ENCODE measurements at regions not wholly inside any gene's neighbourhood (a gene's known extent, or its start where the extent isn't known, plus 50 kb on each side); places are given as distances from the start of the nearest gene placed in this dataset.

GRCh38 chr16:13550254-13550653 lies 369.7 kb upstream of the ERCC4 start:
- DNase-seq, result no peak
- WGBS (ENCODE audit: low lambda C conversion rate), result 22% methylated on average over 6 of the region's 6 CpGs
- POLR2A ChIA-PET, result interaction anchor here (0.7 kb wide), 1 partner anchor 199 kb away, joined by 3 read pairs; no protein-coding TSS in a partner anchor
- Histone ChIP-seq H3K9me3 (no peaks in the 10 kb centered on the region), H3K36me3 (replicated peaks in 1 of 2; ENCODE audit: control insufficient read depth in 1 of 2, insufficient read depth in 2 of 2, low read length in 1 of 2) (no peaks in the 10 kb centered on the region), H3K4me1 (ENCODE audit: control insufficient read depth in 1 of 2, insufficient read depth in 2 of 2, low read depth in 1 of 2, low read length in 1 of 2) (no peaks in the 10 kb centered on the region), H3K9me2 (0 out of 2 replicates have a peak, but pooled peaks cover 2% of the 10 kb centered on the region), H3K4me2 (no peak overlapping the region), H3F3A (replicated peaks; ENCODE audit: insufficient read depth) (no peaks in the 10 kb centered on the region), H2AFZ (ENCODE audit: low read depth) (no peak overlapping the region), H3K79me2 (ENCODE audit: insufficient read depth) (no peaks in the 10 kb centered on the region), H3K9ac (no peak overlapping the region), H3K27me3 (ENCODE audit: insufficient read depth) (no peaks in the 10 kb centered on the region), H3K27ac (ENCODE audit: low read depth in 2 of 2, low read length in 1 of 2) (no peak overlapping the region), H4K20me1 (ENCODE audit: insufficient read depth) (no peaks in the 10 kb centered on the region), H3K4me3 (ENCODE audit: low read depth in 2 of 2, low read length in 1 of 2) (no peak overlapping the region)
- CTCF ChIA-PET, result no interaction called here
- TF ChIP-seq MEF2A (IDR thresholded peaks at IDR 0.05; ENCODE audit: borderline replicate concordance, low read depth), result no peak
- no peak for TF ChIP-seq MXI1 (IDR thresholded peaks at IDR 0.05; ENCODE audit: low read depth, low read length)
- no peak for TF ChIP-seq TAF1 (IDR thresholded peaks at IDR 0.05; ENCODE audit: borderline replicate concordance, low read depth, low read length)
- no peak for TF ChIP-seq JUND (IDR thresholded peaks at IDR 0.05)
- no peak for TF ChIP-seq YY1 (IDR thresholded peaks at IDR 0.05; ENCODE audit: low read depth)
- no peak for TF ChIP-seq NFIC (IDR thresholded peaks at IDR 0.05; ENCODE audit: borderline replicate concordance)
- no peak for TF ChIP-seq RCOR1 (IDR thresholded peaks at IDR 0.05; ENCODE audit: low read length)
- TF ChIP-seq, protein P1, sequence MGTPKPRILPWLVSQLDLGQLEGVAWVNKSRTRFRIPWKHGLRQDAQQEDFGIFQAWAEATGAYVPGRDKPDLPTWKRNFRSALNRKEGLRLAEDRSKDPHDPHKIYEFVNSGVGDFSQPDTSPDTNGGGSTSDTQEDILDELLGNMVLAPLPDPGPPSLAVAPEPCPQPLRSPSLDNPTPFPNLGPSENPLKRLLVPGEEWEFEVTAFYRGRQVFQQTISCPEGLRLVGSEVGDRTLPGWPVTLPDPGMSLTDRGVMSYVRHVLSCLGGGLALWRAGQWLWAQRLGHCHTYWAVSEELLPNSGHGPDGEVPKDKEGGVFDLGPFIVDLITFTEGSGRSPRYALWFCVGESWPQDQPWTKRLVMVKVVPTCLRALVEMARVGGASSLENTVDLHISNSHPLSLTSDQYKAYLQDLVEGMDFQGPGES (IDR thresholded peaks at IDR 0.05; ENCODE audit: low read depth, low read length), result no peak

GRCh38 chr16:13552062-13552959 lies 367.6 kb upstream of the ERCC4 start:
- ChIA-PET CTCF (no interaction called here), POLR2A (no interaction called here)
- H3K27ac ChIP-seq (ENCODE audit: low read depth in 2 of 2, low read length in 1 of 2), result no peak overlapping the region
- H3K4me3 ChIP-seq (ENCODE audit: low read depth in 2 of 2, low read length in 1 of 2), result no peak overlapping the region
- H3K4me1 ChIP-seq (ENCODE audit: control insufficient read depth in 1 of 2, insufficient read depth in 2 of 2, low read depth in 1 of 2, low read length in 1 of 2), result no peaks in the 10 kb centered on the region
- no peak for DNase-seq
- H3K27me3 ChIP-seq (ENCODE audit: insufficient read depth), result no peaks in the 10 kb centered on the region
- 0 out of 2 replicates have a peak, but pooled peaks cover 2% of the 10 kb centered on the region for H3K9me2 ChIP-seq
- H4K20me1 ChIP-seq (ENCODE audit: insufficient read depth), result no peaks in the 10 kb centered on the region
- no peak overlapping the region for H3K9ac ChIP-seq
- no peak overlapping the region for H3K4me2 ChIP-seq
- H3F3A ChIP-seq (replicated peaks; ENCODE audit: insufficient read depth), result no peaks in the 10 kb centered on the region
- no peaks in the 10 kb centered on the region for H3K79me2 ChIP-seq (ENCODE audit: insufficient read depth)
- no peaks in the 10 kb centered on the region for H3K36me3 ChIP-seq (replicated peaks in 1 of 2; ENCODE audit: control insufficient read depth in 1 of 2, insufficient read depth in 2 of 2, low read length in 1 of 2)
- no peaks in the 10 kb centered on the region for H3K9me3 ChIP-seq
- 3% methylated on average over 15 of the region's 15 CpGs for WGBS (ENCODE audit: low lambda C conversion rate)
- H2AFZ ChIP-seq (ENCODE audit: low read depth), result no peak overlapping the region
- TF ChIP-seq, protein P2, sequence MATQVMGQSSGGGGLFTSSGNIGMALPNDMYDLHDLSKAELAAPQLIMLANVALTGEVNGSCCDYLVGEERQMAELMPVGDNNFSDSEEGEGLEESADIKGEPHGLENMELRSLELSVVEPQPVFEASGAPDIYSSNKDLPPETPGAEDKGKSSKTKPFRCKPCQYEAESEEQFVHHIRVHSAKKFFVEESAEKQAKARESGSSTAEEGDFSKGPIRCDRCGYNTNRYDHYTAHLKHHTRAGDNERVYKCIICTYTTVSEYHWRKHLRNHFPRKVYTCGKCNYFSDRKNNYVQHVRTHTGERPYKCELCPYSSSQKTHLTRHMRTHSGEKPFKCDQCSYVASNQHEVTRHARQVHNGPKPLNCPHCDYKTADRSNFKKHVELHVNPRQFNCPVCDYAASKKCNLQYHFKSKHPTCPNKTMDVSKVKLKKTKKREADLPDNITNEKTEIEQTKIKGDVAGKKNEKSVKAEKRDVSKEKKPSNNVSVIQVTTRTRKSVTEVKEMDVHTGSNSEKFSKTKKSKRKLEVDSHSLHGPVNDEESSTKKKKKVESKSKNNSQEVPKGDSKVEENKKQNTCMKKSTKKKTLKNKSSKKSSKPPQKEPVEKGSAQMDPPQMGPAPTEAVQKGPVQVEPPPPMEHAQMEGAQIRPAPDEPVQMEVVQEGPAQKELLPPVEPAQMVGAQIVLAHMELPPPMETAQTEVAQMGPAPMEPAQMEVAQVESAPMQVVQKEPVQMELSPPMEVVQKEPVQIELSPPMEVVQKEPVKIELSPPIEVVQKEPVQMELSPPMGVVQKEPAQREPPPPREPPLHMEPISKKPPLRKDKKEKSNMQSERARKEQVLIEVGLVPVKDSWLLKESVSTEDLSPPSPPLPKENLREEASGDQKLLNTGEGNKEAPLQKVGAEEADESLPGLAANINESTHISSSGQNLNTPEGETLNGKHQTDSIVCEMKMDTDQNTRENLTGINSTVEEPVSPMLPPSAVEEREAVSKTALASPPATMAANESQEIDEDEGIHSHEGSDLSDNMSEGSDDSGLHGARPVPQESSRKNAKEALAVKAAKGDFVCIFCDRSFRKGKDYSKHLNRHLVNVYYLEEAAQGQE (IDR thresholded peaks at IDR 0.05; ENCODE audit: low read depth, low read length), result no peak
- TF ChIP-seq ZBTB33 (IDR thresholded peaks at IDR 0.05; ENCODE audit: borderline replicate concordance, low read depth) (no peak), YY1 (IDR thresholded peaks at IDR 0.05; ENCODE audit: low read depth) (no peak), GATA2 (CRISPR knock-in tag; IDR thresholded peaks at IDR 0.05) (no peak), RCOR1 (IDR thresholded peaks at IDR 0.05; ENCODE audit: low read length) (no peak), GABPA (IDR thresholded peaks at IDR 0.05; ENCODE audit: low read depth) (no peak), TAF1 (IDR thresholded peaks at IDR 0.05; ENCODE audit: borderline replicate concordance, low read depth, low read length) (no peak), RAD21 (IDR thresholded peaks at IDR 0.05; ENCODE audit: low read length) (no peak), FOXM1 (IDR thresholded peaks at IDR 0.05; ENCODE audit: low read depth) (no peak), RFX5 (IDR thresholded peaks at IDR 0.05; ENCODE audit: low read length) (no peak), TCF12 (IDR thresholded peaks at IDR 0.05) (no peak), FOSL2 (IDR thresholded peaks at IDR 0.05; ENCODE audit: borderline replicate concordance, low read depth) (no peak), USF2 (IDR thresholded peaks at IDR 0.05; ENCODE audit: borderline replicate concordance, low read depth, low read length) (no peak), MAX (IDR thresholded peaks at IDR 0.05; ENCODE audit: low read depth) (no peak), MXI1 (IDR thresholded peaks at IDR 0.05; ENCODE audit: low read depth, low read length) (no peak)

Data from SK-N-SH (cell line).